HFFc6 (cell line): ENCODE measurements at regions not wholly inside any gene's neighbourhood (a gene's known extent, or its start where the extent isn't known, plus 50 kb on each side); places are given as distances from the start of the nearest gene placed in this dataset.

Source experiments
- DNase-seq: peaks from one replicate; pipeline ENCODE4 v3.0.0-alpha.2; 2018
- H3K27ac Mint-ChIP-seq: 2 replicates; pipeline ENCODE4 v1.8.0; 2020; ENCODE audit warnings: mild to moderate bottlenecking, mixed read lengths
- H3K27me3 Mint-ChIP-seq: 2 replicates; pipeline ENCODE4 v1.8.0; 2021; ENCODE audit warnings: mild to moderate bottlenecking, moderate library complexity, mixed read lengths; ENCODE audit not compliant: insufficient read depth
- H3K36me3 Mint-ChIP-seq: 2 replicates; pipeline ENCODE4 v1.8.0; 2021; ENCODE audit warnings: low read depth, mixed read lengths
- H3K4me1 Mint-ChIP-seq: 2 replicates; pipeline ENCODE4 v1.8.0; 2020; ENCODE audit warnings: low read depth, mixed read lengths
- H3K4me3 Mint-ChIP-seq: 2 replicates; pipeline ENCODE4 v1.8.0; 2020; ENCODE audit warnings: mild to moderate bottlenecking, moderate library complexity, mixed read lengths
- H3K9me3 Mint-ChIP-seq: 2 replicates; pipeline ENCODE4 v1.8.0; 2020; ENCODE audit warnings: mild to moderate bottlenecking, mixed read lengths
- TF ChIP-seq, protein P1 (sequence below): fragments of 200-600 bp; sonication (generic); IDR thresholded peaks from 2 replicates; pipeline ENCODE4 v1.5.0; 2021; ENCODE audit warnings: antibody characterized with exemption, mild to moderate bottlenecking

DNA sequence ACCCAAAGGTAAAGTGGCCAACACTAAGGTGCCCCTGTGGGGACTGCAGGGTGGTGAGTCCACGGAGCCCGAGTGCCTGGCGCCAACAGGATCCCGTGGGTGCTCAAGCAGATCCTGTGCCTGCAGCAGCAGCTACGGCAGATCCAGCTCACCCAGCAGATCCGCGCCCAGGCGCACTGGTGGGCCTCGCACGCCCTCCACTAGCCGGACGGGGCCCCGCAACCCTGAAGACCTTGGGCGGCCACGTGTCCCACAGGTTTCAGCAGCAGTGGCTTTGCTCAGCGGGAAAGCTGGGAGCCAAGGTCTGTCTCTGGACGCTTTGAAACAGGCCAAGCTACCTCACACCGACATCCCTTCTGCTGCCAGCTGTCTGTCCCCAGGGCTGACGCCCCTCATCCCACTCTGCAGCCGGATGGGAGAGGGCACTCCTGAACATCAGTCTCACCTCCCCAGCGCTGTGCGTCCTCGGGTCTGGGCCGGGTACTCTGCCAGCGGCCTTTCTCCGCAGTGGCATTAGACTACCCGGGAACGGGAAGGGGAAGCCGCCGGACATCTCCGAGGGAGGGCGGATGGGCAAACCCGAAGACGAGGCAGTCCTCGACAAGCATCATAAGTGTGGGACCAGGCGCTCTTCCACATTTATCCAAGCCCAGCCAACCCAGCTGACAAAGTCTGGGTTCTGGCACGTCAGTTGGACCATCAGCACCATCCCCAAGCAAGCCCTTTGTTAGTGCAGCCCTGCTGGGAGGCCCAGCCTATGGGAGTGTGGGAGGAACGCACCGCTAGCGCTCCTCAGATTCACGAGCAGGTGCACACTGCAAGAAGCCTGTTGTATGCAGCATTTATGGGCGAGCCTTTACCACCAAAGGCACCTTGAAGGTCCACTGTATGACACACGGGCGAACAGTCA is 212.6 kb upstream of the UBE2E2 start:
- Mint-ChIP-seq H3K9me3 (peaks cover 9% of the 10 kb centered on the region; the same call in 1 of the 2 replicates), H3K4me1 (no peaks in the 10 kb centered on the region), H3K27me3 (no peaks in the 10 kb centered on the region; the same call in 1 of the 2 replicates), H3K36me3 (no peaks in the 10 kb centered on the region), H3K27ac (no peak overlapping the region), H3K4me3 (no peak overlapping the region)
- DNase-seq, result no peak
- TF ChIP-seq, protein P1, sequence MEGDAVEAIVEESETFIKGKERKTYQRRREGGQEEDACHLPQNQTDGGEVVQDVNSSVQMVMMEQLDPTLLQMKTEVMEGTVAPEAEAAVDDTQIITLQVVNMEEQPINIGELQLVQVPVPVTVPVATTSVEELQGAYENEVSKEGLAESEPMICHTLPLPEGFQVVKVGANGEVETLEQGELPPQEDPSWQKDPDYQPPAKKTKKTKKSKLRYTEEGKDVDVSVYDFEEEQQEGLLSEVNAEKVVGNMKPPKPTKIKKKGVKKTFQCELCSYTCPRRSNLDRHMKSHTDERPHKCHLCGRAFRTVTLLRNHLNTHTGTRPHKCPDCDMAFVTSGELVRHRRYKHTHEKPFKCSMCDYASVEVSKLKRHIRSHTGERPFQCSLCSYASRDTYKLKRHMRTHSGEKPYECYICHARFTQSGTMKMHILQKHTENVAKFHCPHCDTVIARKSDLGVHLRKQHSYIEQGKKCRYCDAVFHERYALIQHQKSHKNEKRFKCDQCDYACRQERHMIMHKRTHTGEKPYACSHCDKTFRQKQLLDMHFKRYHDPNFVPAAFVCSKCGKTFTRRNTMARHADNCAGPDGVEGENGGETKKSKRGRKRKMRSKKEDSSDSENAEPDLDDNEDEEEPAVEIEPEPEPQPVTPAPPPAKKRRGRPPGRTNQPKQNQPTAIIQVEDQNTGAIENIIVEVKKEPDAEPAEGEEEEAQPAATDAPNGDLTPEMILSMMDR, result no peak

GRCh38 chr3:22994781-22995180 is 208.3 kb upstream of the UBE2E2 start:
- DNase-seq, result no peak
- TF ChIP-seq, protein P1, result no peak
- no peak overlapping the region for H3K4me3 Mint-ChIP-seq
- H3K27me3 Mint-ChIP-seq, result peaks cover 1% of the 10 kb centered on the region
- peaks cover 3% of the 10 kb centered on the region; the same call in 1 of the 2 replicates for H3K9me3 Mint-ChIP-seq
- no peaks in the 10 kb centered on the region for H3K4me1 Mint-ChIP-seq
- H3K36me3 Mint-ChIP-seq, result no peaks in the 10 kb centered on the region
- H3K27ac Mint-ChIP-seq, result no peak overlapping the region

- no peak overlapping the region for H3K4me3 Mint-ChIP-seq
- H3K4me1 Mint-ChIP-seq, result no peaks in the 10 kb centered on the region
- no peak overlapping the region for H3K27ac Mint-ChIP-seq
- no peak for DNase-seq
- no peaks in the 10 kb centered on the region for H3K36me3 Mint-ChIP-seq
- H3K27me3 Mint-ChIP-seq, result peaks cover 1% of the 10 kb centered on the region
- H3K9me3 Mint-ChIP-seq, result no peaks in the 10 kb centered on the region
- TF ChIP-seq, protein P1, result no peak
Measured at GRCh38 chr3:22996920-22997571, 206.1 kb upstream of the UBE2E2 start.

DNA sequence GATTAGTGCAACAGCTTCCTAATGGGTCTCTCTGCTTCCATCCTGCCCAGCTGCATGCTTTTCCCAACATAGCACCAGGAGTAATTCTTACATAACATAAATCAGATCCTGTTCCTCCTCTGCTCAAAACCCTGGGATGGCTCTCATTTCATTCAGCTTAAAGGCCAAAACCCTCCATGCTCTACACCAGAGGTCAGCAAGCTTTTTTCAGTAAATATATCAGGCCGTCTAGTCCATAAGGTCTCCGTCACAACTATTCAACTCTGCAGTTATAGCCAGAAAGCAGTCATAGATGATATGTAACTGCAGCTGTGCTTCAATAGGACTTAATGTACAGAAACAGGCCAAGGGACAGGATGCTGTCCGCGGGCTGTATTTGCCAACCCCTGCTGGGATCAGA is 202.8 kb upstream of the UBE2E2 start:
- Mint-ChIP-seq H3K9me3 (no peaks in the 10 kb centered on the region), H3K4me3 (no peak overlapping the region), H3K36me3 (no peaks in the 10 kb centered on the region), H3K27ac (no peak overlapping the region), H3K4me1 (peaks cover 7% of the 10 kb centered on the region), H3K27me3 (peaks cover 1% of the 10 kb centered on the region)
- no peak for DNase-seq
- TF ChIP-seq, protein P1, result no peak

- no peaks in the 10 kb centered on the region for H3K9me3 Mint-ChIP-seq
- H3K27me3 Mint-ChIP-seq, result peaks cover 1% of the 10 kb centered on the region
- no peaks in the 10 kb centered on the region for H3K36me3 Mint-ChIP-seq
- TF ChIP-seq, protein P1, result no peak
- no peak for DNase-seq
- no peak overlapping the region for H3K27ac Mint-ChIP-seq
- peaks cover 7% of the 10 kb centered on the region for H3K4me1 Mint-ChIP-seq
- H3K4me3 Mint-ChIP-seq, result no peak overlapping the region
Measured at GRCh38 chr3:23002151-23002550, 201.0 kb upstream of the UBE2E2 start.
